Spleen (tissue), 7 donors: ENCODE measurements at regions not wholly inside any gene's neighbourhood (a gene's known extent, or its start where the extent isn't known, plus 50 kb on each side); places are given as distances from the start of the nearest gene placed in this dataset.
"Not testable (repeated sequence)": the region's sequence is repeated elsewhere in the genome, so short reads cannot be mapped to it uniquely, and the experiment has no call there.

ENCODE experiments used
- POLR2A ChIP-seq, 3 donors: fragments of 450-650 bp; IDR thresholded peaks; one replicate each; pipeline ENCODE4 v1.5.1; 2017; ENCODE audit warnings: antibody characterized with exemption in 3 of 3, mild to moderate bottlenecking in 1 of 3
- TF ChIP-seq, protein P1 (sequence below), 11 experiments: fragments of 200-600 bp in 7 of 11; fragments of 450-650 bp in 4 of 11; sonication (generic) in 4 of 11; IDR thresholded peaks in 8 of 11; conservative IDR thresholded peaks in 3 of 11; 1 replicate in 7 of 11; 2 replicates in 4 of 11; pipeline versions ENCODE4 v1.4.0 to v1.8.0; 2016 to 2021; ENCODE audit warnings: antibody characterized with exemption in 11 of 11, inconsistent platforms in 4 of 11, mild to moderate bottlenecking in 1 of 11
- donor health status: DM: no; HTN: no; CAD: no; lungs with moderate emphysema.
- donor health status: DM: no; HTN: no; CAD: no.
- donor health status: DM: no; HTN: no; CAD: no.

DNA sequence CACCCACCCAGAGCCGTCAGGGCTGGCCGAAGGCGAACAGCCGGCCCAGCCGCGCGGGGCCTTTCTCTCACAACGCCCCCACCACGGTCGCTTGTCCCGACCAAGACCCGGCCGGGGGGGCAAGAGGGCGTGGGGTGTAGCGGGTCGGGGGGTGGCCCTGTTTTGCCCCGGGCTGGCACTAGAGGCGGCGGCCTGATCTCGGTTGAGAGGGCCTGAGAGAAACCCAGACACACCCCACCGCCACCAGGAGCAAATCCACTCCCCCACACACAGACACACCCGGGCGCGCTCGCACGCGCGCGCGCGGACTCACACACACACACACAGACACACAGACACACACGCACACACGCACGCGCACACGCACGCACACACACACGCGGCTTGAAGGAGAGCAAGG is 97.8 kb upstream of the RHOU start:
- TF ChIP-seq, protein P1, sequence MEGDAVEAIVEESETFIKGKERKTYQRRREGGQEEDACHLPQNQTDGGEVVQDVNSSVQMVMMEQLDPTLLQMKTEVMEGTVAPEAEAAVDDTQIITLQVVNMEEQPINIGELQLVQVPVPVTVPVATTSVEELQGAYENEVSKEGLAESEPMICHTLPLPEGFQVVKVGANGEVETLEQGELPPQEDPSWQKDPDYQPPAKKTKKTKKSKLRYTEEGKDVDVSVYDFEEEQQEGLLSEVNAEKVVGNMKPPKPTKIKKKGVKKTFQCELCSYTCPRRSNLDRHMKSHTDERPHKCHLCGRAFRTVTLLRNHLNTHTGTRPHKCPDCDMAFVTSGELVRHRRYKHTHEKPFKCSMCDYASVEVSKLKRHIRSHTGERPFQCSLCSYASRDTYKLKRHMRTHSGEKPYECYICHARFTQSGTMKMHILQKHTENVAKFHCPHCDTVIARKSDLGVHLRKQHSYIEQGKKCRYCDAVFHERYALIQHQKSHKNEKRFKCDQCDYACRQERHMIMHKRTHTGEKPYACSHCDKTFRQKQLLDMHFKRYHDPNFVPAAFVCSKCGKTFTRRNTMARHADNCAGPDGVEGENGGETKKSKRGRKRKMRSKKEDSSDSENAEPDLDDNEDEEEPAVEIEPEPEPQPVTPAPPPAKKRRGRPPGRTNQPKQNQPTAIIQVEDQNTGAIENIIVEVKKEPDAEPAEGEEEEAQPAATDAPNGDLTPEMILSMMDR (IDR thresholded peaks at IDR 0.05 in 8 of 11, conservative IDR thresholded peaks at IDR 0.05 in 3 of 11), result not testable (repeated sequence)
- not testable (repeated sequence) for TF ChIP-seq POLR2A (IDR thresholded peaks at IDR 0.05)
